HepG2 (cell line): ENCODE measurements at regions not wholly inside any gene's neighbourhood (a gene's known extent, or its start where the extent isn't known, plus 50 kb on each side); places are given as distances from the start of the nearest gene placed in this dataset.
A peak's percentile ranks its signal among the peaks of the same experiment; 100 is the strongest.

ENCODE experiments used
- ATAC-seq: fragments of 200-7000 bp; cut with Tn5 transposase; 3 replicates; pipeline ENCODE4 v1.9.1; 2020; ENCODE audit warnings: mild to moderate bottlenecking, moderate library complexity
- BruUV-seq: library from RNA; stranded (reverse); fragments of 400-500 nt; replicated peaks from 2 replicates; lab custom pipeline; 2021; lab: Mats Ljungman, UMichigan
- CTCF ChIA-PET: fragments of 300-600 bp; formaldehyde crosslinking; extraction: SDS; loops from one replicate; lab custom pipeline; 2021; ENCODE audit warnings: low total read pairs, inconsistent platforms, low intra/inter-chr PET ratio; lab: Yijun Ruan, JAX
- POLR2A ChIA-PET: fragments of 350-600 bp; sonication (Branson Sonifier 250); formaldehyde crosslinking; loops from one replicate; lab custom pipeline; 2020; ENCODE audit warnings: antibody characterized with exemption, inconsistent platforms; lab: Yijun Ruan, JAX
- DNase-seq: peaks from one replicate; pipeline ENCODE4 v3.0.0-alpha.2; 2015; ENCODE audit warnings: low spot score
- FAIRE-seq: peaks from 3 replicates; lab custom pipeline; 2011; peaks lifted over from hg19 to GRCh38; lab: Jason Lieb, UNC
- H2AFZ ChIP-seq: one replicate; pipeline ENCODE4 v1.6.1; 2011; ENCODE audit warnings: low read length, inconsistent platforms
- H3K27ac ChIP-seq: fragments of 300-600 bp; 3 replicates; pipeline ENCODE4 v1.8.0; 2011; ENCODE audit warnings: mixed run types, mild to moderate bottlenecking, mixed read lengths, low read length, inconsistent platforms; ENCODE audit not compliant: insufficient read depth; ENCODE audit errors: extremely low read length
- H3K27me3 ChIP-seq, 2 experiments: fragments of 200-600 bp in 1 of 2; 2 replicates in 1 of 2; 3 replicates in 1 of 2; pipeline versions ENCODE4 v1.6.0 to v1.8.0; 2011; ENCODE audit warnings: low read length in 2 of 2, mild to moderate bottlenecking in 2 of 2, moderate library complexity in 2 of 2, inconsistent platforms in 1 of 2; ENCODE audit not compliant: insufficient read depth in 2 of 2, control insufficient read depth in 1 of 2
- H3K36me3 ChIP-seq, 2 experiments: fragments of 200-600 bp in 1 of 2; replicated peaks in 1 of 2; 2 replicates in 1 of 2; 3 replicates in 1 of 2; pipeline versions ENCODE4 v1.5.1 to v1.8.0; 2011; ENCODE audit warnings: low read length in 2 of 2, inconsistent platforms in 1 of 2; ENCODE audit not compliant: insufficient read depth in 2 of 2, control insufficient read depth in 1 of 2
- H3K4me1 ChIP-seq: 2 replicates; pipeline ENCODE4 v1.5.1; 2012; ENCODE audit warnings: low read length, inconsistent platforms; ENCODE audit not compliant: insufficient read depth
- H3K4me2 ChIP-seq: 2 replicates; pipeline ENCODE4 v1.6.0; 2011; ENCODE audit warnings: low read depth, low read length, inconsistent platforms
- H3K4me3 ChIP-seq, 3 experiments: fragments of 200-600 bp in 1 of 3; sonication (generic), shearing (Covaris generic) in 1 of 3; replicated peaks in 1 of 3; 2 replicates each; pipeline ENCODE4 v1.5.1; 2011 to 2016; ENCODE audit warnings: low read length in 3 of 3, inconsistent platforms in 2 of 3, low read depth in 2 of 3, mild to moderate bottlenecking in 2 of 3, control low read depth in 1 of 3, mixed read lengths in 1 of 3; ENCODE audit not compliant: insufficient read depth in 1 of 3
- H3K79me2 ChIP-seq: one replicate; pipeline ENCODE4 v1.6.1; 2011; ENCODE audit warnings: low read length, inconsistent platforms; ENCODE audit not compliant: insufficient read depth
- H3K9ac ChIP-seq: 2 replicates; pipeline ENCODE4 v1.6.0; 2011; ENCODE audit warnings: mild to moderate bottlenecking, low read depth, low read length, inconsistent platforms; ENCODE audit not compliant: insufficient read depth
- H3K9me3 ChIP-seq: 2 replicates; pipeline ENCODE4 v1.5.1; 2012; ENCODE audit warnings: mild to moderate bottlenecking, low read length
- H4K20me1 ChIP-seq: 2 replicates; pipeline ENCODE4 v1.6.0; 2011; ENCODE audit warnings: inconsistent platforms, mild to moderate bottlenecking, low read length, moderate library complexity; ENCODE audit not compliant: insufficient read depth
- FOXA1 ChIP-seq, 2 experiments: fragments of 450-650 bp in 1 of 2; sonication (generic) in 1 of 2; formaldehyde crosslinking in 1 of 2; IDR thresholded peaks; 2 replicates each; pipeline versions ENCODE4 v1.4.0 to v1.6.1; 2016 to 2020; ENCODE audit warnings: missing genetic modification reagents in 1 of 2
- KLF15 ChIP-seq: sonication (generic); formaldehyde crosslinking; IDR thresholded peaks from 2 replicates; pipeline ENCODE4 v1.8.1; 2023; ENCODE audit warnings: borderline replicate concordance, mild to moderate bottlenecking, inconsistent platforms, missing genetic modification reagents, mixed read lengths
- MAFF ChIP-seq: IDR thresholded peaks from 2 replicates; pipeline ENCODE4 v1.6.1; 2011; ENCODE audit warnings: low read depth, low read length, improper control_type of control experiment
- MAFK ChIP-seq, 2 experiments: IDR thresholded peaks in 1 of 2; conservative IDR thresholded peaks in 1 of 2; 2 replicates each; pipeline ENCODE4 v1.6.1; 2011; ENCODE audit warnings: improper control_type of control experiment in 2 of 2, low read length in 2 of 2
- NCOA5 ChIP-seq: sonication (generic); formaldehyde crosslinking; IDR thresholded peaks from 2 replicates; pipeline ENCODE4 v1.4.0; 2020; ENCODE audit warnings: missing genetic modification reagents
- NFE2L2 ChIP-seq: fragments of 150-350 bp; IDR thresholded peaks from 2 replicates; pipeline ENCODE4 v1.6.1; 2014; ENCODE audit warnings: low read length
- RFXAP ChIP-seq: sonication (generic); formaldehyde crosslinking; IDR thresholded peaks from 2 replicates; pipeline ENCODE4 v1.4.0; 2020; ENCODE audit warnings: missing genetic modification reagents, borderline replicate concordance
- ZNF124 ChIP-seq: sonication (generic); formaldehyde crosslinking; IDR thresholded peaks from 2 replicates; pipeline ENCODE4 v1.4.0; 2020; ENCODE audit warnings: missing genetic modification reagents
- ZNF335 ChIP-seq: sonication (generic); formaldehyde crosslinking; IDR thresholded peaks from 2 replicates; pipeline ENCODE4 v1.4.0; 2020; ENCODE audit warnings: missing genetic modification reagents
- ZNF432 ChIP-seq: sonication (generic); formaldehyde crosslinking; IDR thresholded peaks from 2 replicates; pipeline ENCODE4 v1.5.0; 2020; ENCODE audit warnings: missing genetic modification reagents, mild to moderate bottlenecking, borderline replicate concordance
- WGBS: methylation state at CpG from one replicate; pipeline ENCODE4 v1.1.6; 2017; ENCODE audit warnings: low lambda C conversion rate; 5-methylcytosine and 5-hydroxymethylcytosine counted together
- in situ Hi-C: cut with HindIII; loops from 2 replicates; pipeline ENCODE4 v1.10.0; 2017; ENCODE audit warnings: low pct_unique_long_range_greater_than_20kb; ENCODE audit not compliant: extremely low pct_ligation_motif_present
- intact Hi-C: fragments of 100-400 bp; cut with micrococcal nuclease; formaldehyde crosslinking; loops from one replicate; pipeline ENCODE4 v1.10.0; 2022; ENCODE audit not compliant: unreplicated experiment
- TF ChIP-seq, protein P1 (sequence below): sonication (generic); formaldehyde crosslinking; IDR thresholded peaks from 2 replicates; pipeline ENCODE4 v1.5.0; 2020; ENCODE audit warnings: mild to moderate bottlenecking, missing genetic modification reagents
- TF ChIP-seq, protein P2 (sequence below): sonication (generic); formaldehyde crosslinking; IDR thresholded peaks from 2 replicates; pipeline ENCODE4 v1.4.0; 2020; ENCODE audit warnings: missing genetic modification reagents

DNA sequence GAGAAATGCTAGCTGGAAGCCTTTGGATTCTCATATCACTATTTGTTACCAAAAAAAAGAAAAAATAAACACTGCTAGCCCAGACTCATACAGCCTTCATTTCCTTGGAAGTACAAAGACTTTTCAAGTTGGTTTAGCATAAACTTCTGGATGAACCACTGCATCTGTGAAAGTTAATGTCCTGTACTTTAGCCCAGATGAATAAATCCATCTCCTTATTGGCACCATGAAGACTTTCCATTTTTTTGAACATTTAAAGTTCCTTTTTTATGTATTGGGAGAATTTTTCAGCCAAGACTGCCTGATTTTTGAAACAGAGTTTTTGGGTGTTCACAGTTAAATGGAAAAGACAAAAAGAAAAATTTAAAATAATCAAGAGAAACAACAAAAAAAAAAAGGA lies 184.0 kb upstream of the C1orf87 start (continued):
- TF ChIP-seq, protein P1, sequence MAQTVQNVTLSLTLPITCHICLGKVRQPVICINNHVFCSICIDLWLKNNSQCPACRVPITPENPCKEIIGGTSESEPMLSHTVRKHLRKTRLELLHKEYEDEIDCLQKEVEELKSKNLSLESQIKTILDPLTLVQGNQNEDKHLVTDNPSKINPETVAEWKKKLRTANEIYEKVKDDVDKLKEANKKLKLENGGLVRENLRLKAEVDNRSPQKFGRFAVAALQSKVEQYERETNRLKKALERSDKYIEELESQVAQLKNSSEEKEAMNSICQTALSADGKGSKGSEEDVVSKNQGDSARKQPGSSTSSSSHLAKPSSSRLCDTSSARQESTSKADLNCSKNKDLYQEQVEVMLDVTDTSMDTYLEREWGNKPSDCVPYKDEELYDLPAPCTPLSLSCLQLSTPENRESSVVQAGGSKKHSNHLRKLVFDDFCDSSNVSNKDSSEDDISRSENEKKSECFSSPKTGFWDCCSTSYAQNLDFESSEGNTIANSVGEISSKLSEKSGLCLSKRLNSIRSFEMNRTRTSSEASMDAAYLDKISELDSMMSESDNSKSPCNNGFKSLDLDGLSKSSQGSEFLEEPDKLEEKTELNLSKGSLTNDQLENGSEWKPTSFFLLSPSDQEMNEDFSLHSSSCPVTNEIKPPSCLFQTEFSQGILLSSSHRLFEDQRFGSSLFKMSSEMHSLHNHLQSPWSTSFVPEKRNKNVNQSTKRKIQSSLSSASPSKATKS: no peak
- TF ChIP-seq KLF15 (no peak), NCOA5 (CRISPR knock-in tag) (no peak), ZNF432 (CRISPR knock-in tag) (no peak)

DNA sequence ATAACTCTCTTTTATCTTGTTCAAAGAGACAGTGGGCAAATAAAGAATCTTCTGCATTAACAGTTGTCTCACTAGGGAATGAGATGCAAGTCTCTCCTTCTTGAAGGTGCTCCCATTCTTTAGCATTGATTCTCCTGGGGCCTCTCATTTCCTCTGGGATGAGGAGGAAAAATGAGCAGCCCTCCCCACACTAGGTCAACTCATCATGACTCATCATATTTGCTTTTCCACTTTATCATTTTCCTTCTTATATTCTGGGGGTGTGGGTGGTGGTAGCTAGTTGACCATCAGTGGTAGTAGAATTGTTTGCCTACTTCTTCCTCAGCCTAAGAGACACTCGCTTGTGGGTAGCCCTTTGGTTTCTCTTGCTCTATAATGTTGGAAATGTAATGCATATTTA lies 182.0 kb upstream of the C1orf87 start:
- no peaks in the 10 kb centered on the region for H3K27me3 ChIP-seq
- peak; percentile 5 for DNase-seq
- CTCF ChIA-PET: no interaction called here
- no peaks in the 10 kb centered on the region for H3K9me3 ChIP-seq
- WGBS: 5% methylated on average over 1 of the region's 1 CpG
- POLR2A ChIA-PET: no interaction called here
- no peaks in the 10 kb centered on the region for H4K20me1 ChIP-seq
- BruUV-seq: no TSS peak
- intact Hi-C loops: no loop called here
- in situ Hi-C loops: no loop called here
- no peak overlapping the region for H3K4me3 ChIP-seq
- H3K4me2 ChIP-seq: no peak overlapping the region
- no peak overlapping the region for H3K27ac ChIP-seq
- FAIRE-seq: no peak
- ATAC-seq: no peak
- no peak overlapping the region for H3K9ac ChIP-seq
- TF ChIP-seq MAFF: peak; percentile 40
- peak; percentile 90 for TF ChIP-seq NFE2L2
- TF ChIP-seq RFXAP: no peak
- TF ChIP-seq FOXA1 (IDR thresholded peaks at IDR 0.05): no peak
- no peak for TF ChIP-seq FOXA1 (CRISPR knock-in tag; IDR thresholded peaks at IDR 0.05)
- peak; percentile 61 to 81 for TF ChIP-seq MAFK (conservative IDR thresholded peaks at IDR 0.05 in 1 of 2, IDR thresholded peaks at IDR 0.05 in 1 of 2; ENCODE audit: low read length in 2 of 2)
- TF ChIP-seq, protein P2, sequence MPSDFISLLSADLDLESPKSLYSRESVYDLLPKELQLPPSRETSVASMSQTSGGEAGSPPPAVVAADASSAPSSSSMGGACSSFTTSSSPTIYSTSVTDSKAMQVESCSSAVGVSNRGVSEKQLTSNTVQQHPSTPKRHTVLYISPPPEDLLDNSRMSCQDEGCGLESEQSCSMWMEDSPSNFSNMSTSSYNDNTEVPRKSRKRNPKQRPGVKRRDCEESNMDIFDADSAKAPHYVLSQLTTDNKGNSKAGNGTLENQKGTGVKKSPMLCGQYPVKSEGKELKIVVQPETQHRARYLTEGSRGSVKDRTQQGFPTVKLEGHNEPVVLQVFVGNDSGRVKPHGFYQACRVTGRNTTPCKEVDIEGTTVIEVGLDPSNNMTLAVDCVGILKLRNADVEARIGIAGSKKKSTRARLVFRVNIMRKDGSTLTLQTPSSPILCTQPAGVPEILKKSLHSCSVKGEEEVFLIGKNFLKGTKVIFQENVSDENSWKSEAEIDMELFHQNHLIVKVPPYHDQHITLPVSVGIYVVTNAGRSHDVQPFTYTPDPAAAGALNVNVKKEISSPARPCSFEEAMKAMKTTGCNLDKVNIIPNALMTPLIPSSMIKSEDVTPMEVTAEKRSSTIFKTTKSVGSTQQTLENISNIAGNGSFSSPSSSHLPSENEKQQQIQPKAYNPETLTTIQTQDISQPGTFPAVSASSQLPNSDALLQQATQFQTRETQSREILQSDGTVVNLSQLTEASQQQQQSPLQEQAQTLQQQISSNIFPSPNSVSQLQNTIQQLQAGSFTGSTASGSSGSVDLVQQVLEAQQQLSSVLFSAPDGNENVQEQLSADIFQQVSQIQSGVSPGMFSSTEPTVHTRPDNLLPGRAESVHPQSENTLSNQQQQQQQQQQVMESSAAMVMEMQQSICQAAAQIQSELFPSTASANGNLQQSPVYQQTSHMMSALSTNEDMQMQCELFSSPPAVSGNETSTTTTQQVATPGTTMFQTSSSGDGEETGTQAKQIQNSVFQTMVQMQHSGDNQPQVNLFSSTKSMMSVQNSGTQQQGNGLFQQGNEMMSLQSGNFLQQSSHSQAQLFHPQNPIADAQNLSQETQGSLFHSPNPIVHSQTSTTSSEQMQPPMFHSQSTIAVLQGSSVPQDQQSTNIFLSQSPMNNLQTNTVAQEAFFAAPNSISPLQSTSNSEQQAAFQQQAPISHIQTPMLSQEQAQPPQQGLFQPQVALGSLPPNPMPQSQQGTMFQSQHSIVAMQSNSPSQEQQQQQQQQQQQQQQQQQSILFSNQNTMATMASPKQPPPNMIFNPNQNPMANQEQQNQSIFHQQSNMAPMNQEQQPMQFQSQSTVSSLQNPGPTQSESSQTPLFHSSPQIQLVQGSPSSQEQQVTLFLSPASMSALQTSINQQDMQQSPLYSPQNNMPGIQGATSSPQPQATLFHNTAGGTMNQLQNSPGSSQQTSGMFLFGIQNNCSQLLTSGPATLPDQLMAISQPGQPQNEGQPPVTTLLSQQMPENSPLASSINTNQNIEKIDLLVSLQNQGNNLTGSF (CRISPR knock-in tag): no peak
- no peak for TF ChIP-seq ZNF335 (CRISPR knock-in tag)
- no peak for TF ChIP-seq ZNF124 (CRISPR knock-in tag)
- no peaks in the 10 kb centered on the region for H3K79me2 ChIP-seq
- H3K4me1 ChIP-seq: no peaks in the 10 kb centered on the region
- H2AFZ ChIP-seq: no peak overlapping the region
- no peaks in the 10 kb centered on the region for H3K36me3 ChIP-seq
